HEK293 (cell line): ENCODE measurements at regions not wholly inside any gene's neighbourhood (a gene's known extent, or its start where the extent isn't known, plus 50 kb on each side); places are given as distances from the start of the nearest gene placed in this dataset.

ENCODE experiments used
- CTCF ChIA-PET: fragments of 350-600 bp; formaldehyde crosslinking; extraction: SDS; loops from one replicate; lab custom pipeline; 2021; ENCODE audit warnings: antibody characterized with exemption; lab: Yijun Ruan, JAX
- POLR2A ChIA-PET: fragments of 300-600 bp; formaldehyde crosslinking; extraction: SDS; loops from one replicate; lab custom pipeline; 2020; ENCODE audit warnings: antibody characterized with exemption, inconsistent platforms; lab: Yijun Ruan, JAX
- H3K27ac ChIP-seq: fragments of 200-500 bp; sonication (Bioruptor generic); 2 replicates; pipeline ENCODE4 v1.5.1; 2014; ENCODE audit warnings: low read depth, low read length, control low read depth, inconsistent platforms; ENCODE audit errors: extremely low read depth
- H3K36me3 ChIP-seq, 2 experiments: fragments of 200-500 bp in 1 of 2; sonication (Bioruptor generic) in 1 of 2; 1 replicate in 1 of 2; 2 replicates in 1 of 2; pipeline ENCODE4 v1.5.1; 2014 to 2017; ENCODE audit warnings: inconsistent platforms in 2 of 2, low read length in 2 of 2; ENCODE audit not compliant: control insufficient read depth in 2 of 2, insufficient read depth in 1 of 2
- H3K4me1 ChIP-seq: fragments of 200-500 bp; sonication (Bioruptor generic); 2 replicates; pipeline ENCODE4 v1.5.1; 2014; ENCODE audit warnings: mild to moderate bottlenecking, low read length, inconsistent platforms; ENCODE audit not compliant: control insufficient read depth, insufficient read depth
- H3K4me3 ChIP-seq: 2 replicates; pipeline ENCODE4 v1.5.1; 2011; ENCODE audit warnings: low read depth, mild to moderate bottlenecking, control low read depth, low read length, moderate library complexity
- H3K9me3 ChIP-seq: fragments of 200-500 bp; sonication (Bioruptor generic); 2 replicates; pipeline ENCODE4 v1.5.1; 2014; ENCODE audit warnings: low read depth, low read length, inconsistent platforms; ENCODE audit not compliant: control insufficient read depth, insufficient read depth
- BCL11A ChIP-seq: fragments of 450-650 bp; formaldehyde crosslinking; IDR thresholded peaks from 2 replicates; pipeline ENCODE4 v1.5.1; 2016; ENCODE audit warnings: low read depth, missing biosample characterization, missing genetic modification characterization
- KLF7 ChIP-seq: fragments of 450-650 bp; formaldehyde crosslinking; IDR thresholded peaks from 2 replicates; pipeline ENCODE4 v1.5.1; 2016; ENCODE audit warnings: missing biosample characterization, missing genetic modification characterization, borderline replicate concordance
- MEIS1 ChIP-seq: sonication (generic); formaldehyde crosslinking; IDR thresholded peaks from 2 replicates; pipeline ENCODE4 v1.8.1; 2022; ENCODE audit warnings: missing genetic modification reagents, mild to moderate bottlenecking, borderline replicate concordance
- MYNN ChIP-seq: fragments of 450-650 bp; formaldehyde crosslinking; IDR thresholded peaks from 2 replicates; pipeline ENCODE4 v1.5.1; 2016; ENCODE audit warnings: missing biosample characterization, missing genetic modification characterization, borderline replicate concordance
- PRDM1 ChIP-seq: fragments of 450-650 bp; formaldehyde crosslinking; IDR thresholded peaks from 2 replicates; pipeline ENCODE4; 2016; ENCODE audit warnings: missing biosample characterization, missing genetic modification characterization
- RBAK ChIP-seq: fragments of 450-650 bp; formaldehyde crosslinking; IDR thresholded peaks from 2 replicates; pipeline ENCODE4 v1.5.1; 2016; ENCODE audit warnings: missing biosample characterization, missing genetic modification characterization
- SETDB1 ChIP-seq: IDR thresholded peaks from one replicate; pipeline ENCODE4 v1.6.1; 2017; ENCODE audit warnings: mild to moderate bottlenecking, low read length, moderate library complexity, mixed read lengths; ENCODE audit not compliant: insufficient read length
- YY1 ChIP-seq: fragments of 450-650 bp; formaldehyde crosslinking; IDR thresholded peaks from 2 replicates; pipeline ENCODE4 v1.5.1; 2018; ENCODE audit warnings: missing biosample characterization, missing genetic modification characterization
- ZNF10 ChIP-seq: fragments of 450-650 bp; formaldehyde crosslinking; IDR thresholded peaks from 2 replicates; pipeline ENCODE4 v1.5.1; 2017; ENCODE audit warnings: missing biosample characterization, missing genetic modification characterization
- ZNF138 ChIP-seq: fragments of 450-650 bp; formaldehyde crosslinking; IDR thresholded peaks from 2 replicates; pipeline ENCODE4 v1.5.1; 2016; ENCODE audit warnings: missing biosample characterization, missing genetic modification characterization, borderline replicate concordance
- ZNF140 ChIP-seq: fragments of 450-650 bp; formaldehyde crosslinking; IDR thresholded peaks from 2 replicates; pipeline ENCODE4 v1.5.1; 2016; ENCODE audit warnings: missing biosample characterization, missing genetic modification characterization
- ZNF157 ChIP-seq: fragments of 450-650 bp; formaldehyde crosslinking; IDR thresholded peaks from 2 replicates; pipeline ENCODE4 v1.5.1; 2016; ENCODE audit warnings: missing biosample characterization, missing genetic modification characterization
- ZNF221 ChIP-seq: fragments of 450-650 bp; formaldehyde crosslinking; IDR thresholded peaks from 2 replicates; pipeline ENCODE4 v1.5.1; 2017; ENCODE audit warnings: missing biosample characterization, missing genetic modification characterization, borderline replicate concordance
- ZNF341 ChIP-seq: fragments of 450-650 bp; formaldehyde crosslinking; IDR thresholded peaks from 2 replicates; pipeline ENCODE4; 2016; ENCODE audit warnings: low read depth, missing biosample characterization, missing genetic modification characterization
- ZNF521 ChIP-seq: fragments of 450-650 bp; formaldehyde crosslinking; IDR thresholded peaks from 2 replicates; pipeline ENCODE4 v1.5.1; 2017; ENCODE audit warnings: missing biosample characterization, mild to moderate bottlenecking, missing genetic modification characterization
- ZNF555 ChIP-seq: fragments of 450-650 bp; formaldehyde crosslinking; conservative IDR thresholded peaks from 2 replicates; pipeline ENCODE4 v1.5.1; 2017; ENCODE audit warnings: missing biosample characterization, mild to moderate bottlenecking, missing genetic modification characterization, inconsistent platforms
- ZNF558 ChIP-seq: fragments of 450-650 bp; formaldehyde crosslinking; IDR thresholded peaks from 2 replicates; pipeline ENCODE4 v1.5.1; 2016; ENCODE audit warnings: missing biosample characterization, missing genetic modification characterization
- ZNF571 ChIP-seq: fragments of 450-650 bp; formaldehyde crosslinking; IDR thresholded peaks from 2 replicates; pipeline ENCODE4 v1.5.0; 2017; ENCODE audit warnings: missing biosample characterization, missing genetic modification characterization
- ZNF658 ChIP-seq: fragments of 450-650 bp; formaldehyde crosslinking; IDR thresholded peaks from 2 replicates; pipeline ENCODE4; 2016; ENCODE audit warnings: missing biosample characterization, missing genetic modification characterization
- ZNF776 ChIP-seq: fragments of 450-650 bp; formaldehyde crosslinking; IDR thresholded peaks from 2 replicates; pipeline ENCODE4 v1.5.0; 2017; ENCODE audit warnings: missing biosample characterization, missing genetic modification characterization, borderline replicate concordance
- ZSCAN30 ChIP-seq: fragments of 450-650 bp; IDR thresholded peaks from 2 replicates; pipeline ENCODE4 v1.5.1; 2018; ENCODE audit warnings: missing biosample characterization, mild to moderate bottlenecking, missing genetic modification characterization, moderate library complexity
- TF ChIP-seq, protein P1 (sequence below): IDR thresholded peaks from 2 replicates; pipeline ENCODE4 v1.6.1; 2011; ENCODE audit warnings: mild to moderate bottlenecking, low read depth, low read length, borderline replicate concordance
- TF ChIP-seq, protein P2 (sequence below): fragments of 450-650 bp; formaldehyde crosslinking; optimal IDR thresholded peaks from 2 replicates; pipeline ENCODE3; 2016; ENCODE audit warnings: missing biosample characterization, mild to moderate bottlenecking, missing genetic modification characterization
- TF ChIP-seq, protein P3 (sequence below): fragments of 450-650 bp; formaldehyde crosslinking; IDR thresholded peaks from 2 replicates; pipeline ENCODE4 v1.5.1; 2016; ENCODE audit warnings: missing biosample characterization, missing genetic modification characterization
- TF ChIP-seq, protein P4 (sequence below): fragments of 450-650 bp; formaldehyde crosslinking; IDR thresholded peaks from 2 replicates; pipeline ENCODE4 v1.5.1; 2016; ENCODE audit warnings: missing biosample characterization, missing genetic modification characterization, borderline replicate concordance
- TF ChIP-seq, protein P5 (sequence below): fragments of 450-650 bp; formaldehyde crosslinking; IDR thresholded peaks from 2 replicates; pipeline ENCODE4 v1.5.1; 2016; ENCODE audit warnings: missing biosample characterization, missing genetic modification characterization
- TF ChIP-seq, protein P6 (sequence below): fragments of 450-650 bp; formaldehyde crosslinking; IDR thresholded peaks from 2 replicates; pipeline ENCODE4 v1.5.1; 2016; ENCODE audit warnings: missing biosample characterization, missing genetic modification characterization

DNA sequence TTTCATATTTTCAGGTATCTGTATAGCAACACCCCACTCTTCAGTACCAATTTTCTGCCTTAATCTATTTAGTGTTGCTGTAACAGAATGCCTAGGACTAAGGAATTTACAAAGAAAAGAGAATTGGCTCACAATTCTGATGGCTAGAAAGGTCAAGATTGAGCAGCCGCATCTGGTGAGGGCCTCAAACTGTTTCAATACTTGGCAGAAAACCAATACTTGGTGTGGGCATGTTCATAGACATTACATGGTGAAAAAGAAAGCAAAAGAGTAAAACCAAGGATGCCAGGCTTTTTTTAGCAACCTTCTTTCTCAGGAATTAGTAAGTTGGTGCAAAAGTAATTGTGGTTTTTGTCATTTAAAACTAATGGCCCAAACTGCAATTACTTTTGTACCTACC, 1041.1 kb upstream of the CDH6 start:
- H3K9me3 ChIP-seq, result no peaks in the 10 kb centered on the region
- TF ChIP-seq MEIS1, result no peak
- no peak for TF ChIP-seq ZNF138
- no peak for TF ChIP-seq ZSCAN30 (tag by site-specific recombination)
- TF ChIP-seq ZNF571 (tag by site-specific recombination), result no peak
- no peak for TF ChIP-seq RBAK (tag by site-specific recombination)
- TF ChIP-seq, protein P1, sequence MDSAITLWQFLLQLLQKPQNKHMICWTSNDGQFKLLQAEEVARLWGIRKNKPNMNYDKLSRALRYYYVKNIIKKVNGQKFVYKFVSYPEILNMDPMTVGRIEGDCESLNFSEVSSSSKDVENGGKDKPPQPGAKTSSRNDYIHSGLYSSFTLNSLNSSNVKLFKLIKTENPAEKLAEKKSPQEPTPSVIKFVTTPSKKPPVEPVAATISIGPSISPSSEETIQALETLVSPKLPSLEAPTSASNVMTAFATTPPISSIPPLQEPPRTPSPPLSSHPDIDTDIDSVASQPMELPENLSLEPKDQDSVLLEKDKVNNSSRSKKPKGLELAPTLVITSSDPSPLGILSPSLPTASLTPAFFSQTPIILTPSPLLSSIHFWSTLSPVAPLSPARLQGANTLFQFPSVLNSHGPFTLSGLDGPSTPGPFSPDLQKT, result no peak
- TF ChIP-seq ZNF221 (tag by site-specific recombination), result no peak
- TF ChIP-seq ZNF658, result no peak
- TF ChIP-seq, all 188 proteins: peak for 0
- Histone ChIP-seq H3K4me3 (no peak overlapping the region), H3K36me3 (no peaks in the 10 kb centered on the region), H3K27ac (no peak overlapping the region), H3K4me1 (no peaks in the 10 kb centered on the region)
- ChIA-PET CTCF (no interaction called here), POLR2A (no interaction called here)

DNA sequence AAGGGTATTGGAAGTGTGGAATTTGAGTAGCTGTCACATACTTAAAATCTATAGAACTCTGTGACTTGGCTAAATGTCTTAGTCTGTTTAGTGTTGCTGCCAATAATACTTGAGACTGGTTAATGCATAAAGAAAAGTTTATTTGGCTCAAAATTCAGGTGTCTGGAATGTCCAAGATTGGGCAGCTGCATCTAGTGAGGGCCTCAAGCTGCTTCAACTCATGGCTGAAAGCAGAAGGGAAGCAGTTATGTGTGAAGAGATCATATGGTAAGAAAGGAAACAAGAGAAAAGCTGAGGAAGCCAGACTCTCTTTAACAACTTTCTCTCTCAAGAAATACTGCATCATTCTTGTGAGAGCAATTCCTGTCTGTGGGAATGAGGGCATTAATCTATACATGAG, 1043.3 kb upstream of the CDH6 start:
- ChIA-PET POLR2A (no interaction called here), CTCF (no interaction called here)
- Histone ChIP-seq H3K36me3 (no peaks in the 10 kb centered on the region; a peak in 1 of 3 replicates), H3K4me1 (no peaks in the 10 kb centered on the region), H3K27ac (no peak overlapping the region), H3K9me3 (no peaks in the 10 kb centered on the region), H3K4me3 (no peak overlapping the region)
- TF ChIP-seq PRDM1 (tag by site-specific recombination) (no peak), ZNF558 (no peak), ZNF776 (tag by site-specific recombination) (no peak), ZNF157 (tag by site-specific recombination) (no peak), BCL11A (tag by site-specific recombination) (no peak), ZNF140 (tag by site-specific recombination) (no peak), MYNN (tag by site-specific recombination) (no peak), SETDB1 (no peak), ZNF555 (no peak), YY1 (tag by site-specific recombination) (no peak), KLF7 (tag by site-specific recombination) (no peak), ZNF521 (tag by site-specific recombination) (no peak), ZNF10 (tag by site-specific recombination) (no peak), ZNF341 (tag by site-specific recombination) (no peak)
- TF ChIP-seq, protein P2, sequence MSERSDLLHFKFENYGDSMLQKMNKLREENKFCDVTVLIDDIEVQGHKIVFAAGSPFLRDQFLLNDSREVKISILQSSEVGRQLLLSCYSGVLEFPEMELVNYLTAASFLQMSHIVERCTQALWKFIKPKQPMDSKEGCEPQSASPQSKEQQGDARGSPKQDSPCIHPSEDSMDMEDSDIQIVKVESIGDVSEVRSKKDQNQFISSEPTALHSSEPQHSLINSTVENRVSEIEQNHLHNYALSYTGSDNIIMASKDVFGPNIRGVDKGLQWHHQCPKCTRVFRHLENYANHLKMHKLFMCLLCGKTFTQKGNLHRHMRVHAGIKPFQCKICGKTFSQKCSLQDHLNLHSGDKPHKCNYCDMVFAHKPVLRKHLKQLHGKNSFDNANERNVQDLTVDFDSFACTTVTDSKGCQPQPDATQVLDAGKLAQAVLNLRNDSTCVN (tag by site-specific recombination), result no peak
- TF ChIP-seq, protein P3, sequence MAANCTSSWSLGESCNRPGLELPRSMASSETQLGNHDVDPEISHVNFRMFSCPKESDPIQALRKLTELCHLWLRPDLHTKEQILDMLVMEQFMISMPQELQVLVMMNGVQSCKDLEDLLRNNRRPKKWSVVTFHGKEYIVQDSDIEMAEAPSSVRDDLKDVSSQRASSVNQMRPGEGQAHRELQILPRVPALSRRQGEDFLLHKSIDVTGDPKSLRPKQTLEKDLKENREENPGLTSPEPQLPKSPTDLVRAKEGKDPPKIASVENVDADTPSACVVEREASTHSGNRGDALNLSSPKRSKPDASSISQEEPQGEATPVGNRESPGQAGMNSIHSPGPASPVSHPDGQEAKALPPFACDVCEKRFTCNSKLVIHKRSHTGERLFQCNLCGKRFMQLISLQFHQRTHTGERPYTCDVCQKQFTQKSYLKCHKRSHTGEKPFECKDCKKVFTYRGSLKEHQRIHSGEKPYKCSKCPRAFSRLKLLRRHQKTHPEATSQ, result no peak
- TF ChIP-seq, protein P4, sequence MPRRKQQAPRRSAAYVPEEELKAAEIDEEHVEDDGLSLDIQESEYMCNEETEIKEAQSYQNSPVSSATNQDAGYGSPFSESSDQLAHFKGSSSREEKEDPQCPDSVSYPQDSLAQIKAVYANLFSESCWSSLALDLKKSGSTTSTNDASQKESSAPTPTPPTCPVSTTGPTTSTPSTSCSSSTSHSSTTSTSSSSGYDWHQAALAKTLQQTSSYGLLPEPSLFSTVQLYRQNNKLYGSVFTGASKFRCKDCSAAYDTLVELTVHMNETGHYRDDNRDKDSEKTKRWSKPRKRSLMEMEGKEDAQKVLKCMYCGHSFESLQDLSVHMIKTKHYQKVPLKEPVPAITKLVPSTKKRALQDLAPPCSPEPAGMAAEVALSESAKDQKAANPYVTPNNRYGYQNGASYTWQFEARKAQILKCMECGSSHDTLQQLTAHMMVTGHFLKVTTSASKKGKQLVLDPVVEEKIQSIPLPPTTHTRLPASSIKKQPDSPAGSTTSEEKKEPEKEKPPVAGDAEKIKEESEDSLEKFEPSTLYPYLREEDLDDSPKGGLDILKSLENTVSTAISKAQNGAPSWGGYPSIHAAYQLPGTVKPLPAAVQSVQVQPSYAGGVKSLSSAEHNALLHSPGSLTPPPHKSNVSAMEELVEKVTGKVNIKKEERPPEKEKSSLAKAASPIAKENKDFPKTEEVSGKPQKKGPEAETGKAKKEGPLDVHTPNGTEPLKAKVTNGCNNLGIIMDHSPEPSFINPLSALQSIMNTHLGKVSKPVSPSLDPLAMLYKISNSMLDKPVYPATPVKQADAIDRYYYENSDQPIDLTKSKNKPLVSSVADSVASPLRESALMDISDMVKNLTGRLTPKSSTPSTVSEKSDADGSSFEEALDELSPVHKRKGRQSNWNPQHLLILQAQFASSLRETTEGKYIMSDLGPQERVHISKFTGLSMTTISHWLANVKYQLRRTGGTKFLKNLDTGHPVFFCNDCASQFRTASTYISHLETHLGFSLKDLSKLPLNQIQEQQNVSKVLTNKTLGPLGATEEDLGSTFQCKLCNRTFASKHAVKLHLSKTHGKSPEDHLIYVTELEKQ (tag by site-specific recombination), result no peak
- TF ChIP-seq, protein P5, sequence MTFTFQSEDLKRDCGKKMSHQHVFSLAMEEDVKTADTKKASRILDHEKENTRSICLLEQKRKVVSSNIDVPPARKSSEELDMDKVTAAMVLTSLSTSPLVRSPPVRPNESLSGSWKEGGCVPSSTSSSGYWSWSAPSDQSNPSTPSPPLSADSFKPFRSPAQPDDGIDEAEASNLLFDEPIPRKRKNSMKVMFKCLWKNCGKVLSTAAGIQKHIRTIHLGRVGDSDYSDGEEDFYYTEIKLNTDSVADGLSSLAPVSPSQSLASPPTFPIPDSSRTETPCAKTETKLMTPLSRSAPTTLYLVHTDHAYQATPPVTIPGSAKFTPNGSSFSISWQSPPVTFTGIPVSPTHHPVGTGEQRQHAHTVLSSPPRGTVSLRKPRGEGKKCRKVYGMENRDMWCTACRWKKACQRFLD (tag by site-specific recombination), result no peak
- TF ChIP-seq, protein P6, sequence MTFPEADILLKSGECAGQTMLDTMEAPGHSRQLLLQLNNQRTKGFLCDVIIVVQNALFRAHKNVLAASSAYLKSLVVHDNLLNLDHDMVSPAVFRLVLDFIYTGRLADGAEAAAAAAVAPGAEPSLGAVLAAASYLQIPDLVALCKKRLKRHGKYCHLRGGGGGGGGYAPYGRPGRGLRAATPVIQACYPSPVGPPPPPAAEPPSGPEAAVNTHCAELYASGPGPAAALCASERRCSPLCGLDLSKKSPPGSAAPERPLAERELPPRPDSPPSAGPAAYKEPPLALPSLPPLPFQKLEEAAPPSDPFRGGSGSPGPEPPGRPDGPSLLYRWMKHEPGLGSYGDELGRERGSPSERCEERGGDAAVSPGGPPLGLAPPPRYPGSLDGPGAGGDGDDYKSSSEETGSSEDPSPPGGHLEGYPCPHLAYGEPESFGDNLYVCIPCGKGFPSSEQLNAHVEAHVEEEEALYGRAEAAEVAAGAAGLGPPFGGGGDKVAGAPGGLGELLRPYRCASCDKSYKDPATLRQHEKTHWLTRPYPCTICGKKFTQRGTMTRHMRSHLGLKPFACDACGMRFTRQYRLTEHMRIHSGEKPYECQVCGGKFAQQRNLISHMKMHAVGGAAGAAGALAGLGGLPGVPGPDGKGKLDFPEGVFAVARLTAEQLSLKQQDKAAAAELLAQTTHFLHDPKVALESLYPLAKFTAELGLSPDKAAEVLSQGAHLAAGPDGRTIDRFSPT (tag by site-specific recombination), result no peak
